CD4-positive, alpha-beta T cell treated with Interleukin-12 subunit alpha and Interleukin-12 subunit beta, for 1 hour (primary cell): ENCODE measurements at regions not wholly inside any gene's neighbourhood (a gene's known extent, or its start where the extent isn't known, plus 50 kb on each side); places are given as distances from the start of the nearest gene placed in this dataset.

Experiments
- DNase-seq: peaks from one replicate; pipeline ENCODE4 v3.0.0-alpha.2; 2020

GRCh38 chr6:21971541-21971940, 325.3 kb downstream of the PRL start:
- DNase-seq: no peak

GRCh38 chr6:21972516-21972915, 324.3 kb downstream of the PRL start:
- DNase-seq: no peak

GRCh38 chr6:21977346-21977745, 319.5 kb downstream of the PRL start:
- no peak for DNase-seq

GRCh38 chr6:21981235-21981833, 315.5 kb downstream of the PRL start:
- DNase-seq: no peak

- no peak for DNase-seq
These were observed 312.7 kb downstream of the PRL start for GRCh38 chr6:21984135-21984534.

- DNase-seq: no peak
These were observed 312.3 kb downstream of the PRL start for GRCh38 chr6:21984561-21984960.

- no peak for DNase-seq
These were observed 310.9 kb downstream of the PRL start for GRCh38 chr6:21985904-21986303.

GRCh38 chr6:21986703-21987102, 310.1 kb downstream of the PRL start:
- no peak for DNase-seq

- DNase-seq: peak; percentile 6
These were observed 309.3 kb downstream of the PRL start for GRCh38 chr6:21987501-21987957.

- no peak for DNase-seq
These were observed 306.3 kb downstream of the PRL start for GRCh38 chr6:21990577-21990976.

- no peak for DNase-seq
These were observed 304.5 kb downstream of the PRL start for GRCh38 chr6:21992178-21992967.

GRCh38 chr6:21993841-21994240, 303.0 kb downstream of the PRL start:
- no peak for DNase-seq

- no peak for DNase-seq
These were observed 302.0 kb downstream of the PRL start for GRCh38 chr6:21994821-21995220.

- no peak for DNase-seq
These were observed 301.5 kb downstream of the PRL start for GRCh38 chr6:21995318-21995717.

- no peak for DNase-seq
These were observed 300.3 kb downstream of the PRL start for GRCh38 chr6:21996425-21997118.

- DNase-seq: no peak
These were observed 299.5 kb downstream of the PRL start for GRCh38 chr6:21997119-21998037.

- no peak for DNase-seq
These were observed 298.3 kb downstream of the PRL start for GRCh38 chr6:21998582-21998981.

- no peak for DNase-seq
These were observed 297.8 kb downstream of the PRL start for GRCh38 chr6:21999012-21999528.

- DNase-seq: no peak
These were observed 297.1 kb downstream of the PRL start for GRCh38 chr6:21999741-22000140.

GRCh38 chr6:22001396-22002027, 295.3 kb downstream of the PRL start:
- DNase-seq: no peak

GRCh38 chr6:22003287-22003686, 293.5 kb downstream of the PRL start:
- DNase-seq: no peak

- no peak for DNase-seq
These were observed 290.0 kb downstream of the PRL start for GRCh38 chr6:22006795-22007194.
